GM12891 (cell line): ENCODE measurements at regions not wholly inside any gene's neighbourhood (a gene's known extent, or its start where the extent isn't known, plus 50 kb on each side); places are given as distances from the start of the nearest gene placed in this dataset.

Experiments
- POLR2A ChIP-seq: IDR thresholded peaks from 2 replicates; pipeline ENCODE4 v1.6.1; 2011; ENCODE audit warnings: low read depth, low read length, control low read depth
- POLR2AphosphoS5 ChIP-seq: IDR thresholded peaks from 2 replicates; pipeline ENCODE4 v1.6.1; 2011; ENCODE audit warnings: low read depth, low read length, control low read depth

DNA sequence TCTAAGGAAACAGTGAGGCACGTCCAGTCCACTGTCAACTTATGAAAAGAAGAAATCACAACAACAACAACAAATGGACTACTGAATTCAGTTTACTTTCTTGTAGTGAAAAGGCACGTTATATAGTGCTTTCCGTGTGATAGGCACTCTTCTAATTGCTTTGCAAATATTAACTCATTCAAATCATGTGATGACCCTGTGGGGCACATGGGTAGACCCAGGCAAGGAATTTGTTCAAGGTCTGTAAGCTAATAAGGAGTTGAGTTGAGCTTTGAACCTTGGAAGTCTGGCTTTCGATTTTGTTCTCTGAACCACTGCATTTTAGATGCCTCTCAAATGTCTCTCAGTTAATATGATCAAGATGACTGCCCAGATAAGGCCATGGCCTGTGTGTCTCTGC is 295.1 kb upstream of the RBFOX1 start:
- TF ChIP-seq POLR2A (no peak), POLR2AphosphoS5 (no peak)
